ENCODE measurements at regions not wholly inside any gene's neighbourhood (a gene's known extent, or its start where the extent isn't known, plus 50 kb on each side); places are given as distances from the start of the nearest gene placed in this dataset.

DNA sequence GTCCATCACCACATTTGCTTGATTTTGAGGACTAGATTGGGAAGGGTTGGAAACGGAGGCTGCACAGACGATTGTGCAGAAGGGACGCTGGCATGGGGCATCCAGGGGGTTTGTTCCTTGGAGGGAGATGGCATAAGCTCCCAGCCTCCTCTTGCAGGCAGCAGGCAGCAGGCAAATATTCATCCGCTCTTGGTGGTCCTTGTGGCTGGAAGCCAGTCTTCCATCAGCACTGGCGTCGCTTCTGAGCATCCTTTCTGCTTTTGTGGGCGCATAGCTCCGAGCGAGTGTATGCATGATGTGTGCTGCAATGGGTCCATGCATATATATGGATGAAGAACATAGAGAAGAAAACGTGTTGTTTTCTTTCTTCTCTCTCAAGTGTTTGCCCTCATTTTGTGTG is 166.1 kb upstream of the NTM start:
- FAIRE-seq = no peak
- in situ Hi-C loops (cut with MboI) = no loop called here
- H3K9ac ChIP-seq (ENCODE audit: insufficient read depth in 1 of 2, low read depth in 2 of 2, low read length in 2 of 2) = no peak overlapping the region

DNA sequence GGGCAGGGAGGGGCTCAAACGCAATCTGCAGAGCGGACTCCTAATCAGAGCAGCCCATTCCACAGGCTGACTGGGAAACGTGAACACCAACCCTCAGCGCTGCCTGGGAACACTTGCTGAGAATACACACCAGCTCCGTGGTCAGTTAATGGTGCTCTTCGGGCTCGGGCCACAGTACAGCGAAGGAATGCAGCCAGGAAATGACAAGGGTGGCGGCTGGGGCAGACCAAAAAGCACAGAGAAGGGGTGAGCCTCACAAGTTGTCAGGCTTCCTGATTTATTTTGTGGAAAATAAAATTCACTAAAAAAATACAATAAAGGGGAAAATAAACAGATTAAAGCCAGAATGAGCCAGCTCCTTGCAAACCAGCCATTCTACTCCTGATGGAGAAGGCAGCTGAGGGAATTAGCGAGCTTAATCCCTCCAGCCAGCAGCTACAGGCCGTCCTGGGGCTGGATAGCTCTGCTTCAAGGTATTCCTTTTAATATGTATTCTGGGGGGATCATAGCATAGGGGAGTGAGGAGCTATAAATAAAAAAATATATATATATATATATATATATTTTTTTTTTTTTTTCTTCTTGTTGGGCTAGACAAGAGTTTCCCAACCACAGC is 165.5 kb upstream of the NTM start:
- CTCF ChIA-PET (ENCODE audit: low intra/inter-chr PET ratio) = no interaction called here
- in situ Hi-C loops (cut with MboI) = no loop called here
- no peaks in the 10 kb centered on the region for H3K4me1 ChIP-seq (replicated peaks in 1 of 2; ENCODE audit: control insufficient read depth in 2 of 2, insufficient read depth in 2 of 2, low read length in 2 of 2)
- no peaks in the 10 kb centered on the region; a peak in 1 of 5 replicates for H3K27me3 ChIP-seq (ENCODE audit: control insufficient read depth in 2 of 2, insufficient read depth in 2 of 2, low read length in 2 of 2)
- no peak overlapping the region for H3K27ac ChIP-seq (ENCODE audit: extremely low read depth, low read depth, low read length)
- no peak overlapping the region for H3K4me3 ChIP-seq
- no peaks in the 10 kb centered on the region for H3K9me1 ChIP-seq (ENCODE audit: control insufficient read depth, insufficient read depth, low read length)
- ATAC-seq (no peak), FAIRE-seq (no peak), DNase-seq (ENCODE audit: extremely low read depth in 1 of 4, low spot score in 3 of 4) (no peak)
- no peak overlapping the region for H2AFZ ChIP-seq (ENCODE audit: low read depth, low read length)
- H3K79me2 ChIP-seq (ENCODE audit: control insufficient read depth, insufficient read depth, low read length) = no peaks in the 10 kb centered on the region
- no peaks in the 10 kb centered on the region for H3K36me3 ChIP-seq (ENCODE audit: control insufficient read depth, insufficient read depth, low read length)
- TF ChIP-seq JUND (IDR thresholded peaks at IDR 0.05; ENCODE audit: borderline replicate concordance, low read depth, low read length) = no peak
- TF ChIP-seq JUND (tag; IDR thresholded peaks at IDR 0.05; ENCODE audit: borderline replicate concordance, low read depth, low read length) = no peak
- no peak for TF ChIP-seq ZNF408 (CRISPR knock-in tag; IDR thresholded peaks at IDR 0.05; ENCODE audit: low read depth)
- no TSS peak for BruUV-seq (replicated peaks)
- H3K9me3 ChIP-seq (replicated peaks; ENCODE audit: control insufficient read depth, insufficient read depth, low read depth, low read length) = no peaks in the 10 kb centered on the region
- WGBS (ENCODE audit: insufficient coverage, low coverage, missing lambda C conversion rate) = 0% methylated on average over 11 of the region's 11 CpGs
- no peak overlapping the region for H3K9ac ChIP-seq (ENCODE audit: insufficient read depth in 1 of 2, low read depth in 2 of 2, low read length in 2 of 2)
- no peak overlapping the region for H3K4me2 ChIP-seq (ENCODE audit: insufficient read depth, low read length)
- intact Hi-C loops (cut with micrococcal nuclease) = no loop called here
- POLR2A ChIA-PET = interaction anchor here (0.5 kb wide), 1 partner anchor 689 kb away, joined by 3 read pairs; no protein-coding TSS in a partner anchor
- no peaks in the 10 kb centered on the region for H4K20me1 ChIP-seq (replicated peaks; ENCODE audit: control insufficient read depth, insufficient read depth, low read length)

More for the DNA sequence above, 166.1 kb upstream of the NTM start:
- H4K20me1 ChIP-seq (replicated peaks; ENCODE audit: control insufficient read depth, insufficient read depth, low read length) = no peaks in the 10 kb centered on the region
- no peak overlapping the region for H2AFZ ChIP-seq (ENCODE audit: low read depth, low read length)
- no peaks in the 10 kb centered on the region for H3K9me3 ChIP-seq (replicated peaks; ENCODE audit: control insufficient read depth, insufficient read depth, low read depth, low read length)
- DNase-seq (ENCODE audit: extremely low read depth in 1 of 4, low spot score in 3 of 4) (no peak), ATAC-seq (no peak)
- no peaks in the 10 kb centered on the region for H3K4me1 ChIP-seq (replicated peaks in 1 of 2; ENCODE audit: control insufficient read depth in 2 of 2, insufficient read depth in 2 of 2, low read length in 2 of 2)
- POLR2A ChIA-PET = interaction anchor here (0.5 to 1.0 kb wide), 2 partner anchors 25 to 688 kb away, joined by 3 read pairs; no protein-coding TSS in a partner anchor
- no TSS peak for BruUV-seq (replicated peaks)
- CTCF ChIA-PET (ENCODE audit: low intra/inter-chr PET ratio) = no interaction called here
- 2% methylated on average over 10 of the region's 10 CpGs for WGBS (ENCODE audit: insufficient coverage, low coverage, missing lambda C conversion rate)
- H3K27ac ChIP-seq (ENCODE audit: extremely low read depth, low read depth, low read length) = no peak overlapping the region
- TF ChIP-seq BRD4 (IDR thresholded peaks at IDR 0.05) (no peak), FOXK1 (CRISPR knock-in tag; IDR thresholded peaks at IDR 0.05; ENCODE audit: borderline replicate concordance) (no peak)
- TF ChIP-seq, protein P1, sequence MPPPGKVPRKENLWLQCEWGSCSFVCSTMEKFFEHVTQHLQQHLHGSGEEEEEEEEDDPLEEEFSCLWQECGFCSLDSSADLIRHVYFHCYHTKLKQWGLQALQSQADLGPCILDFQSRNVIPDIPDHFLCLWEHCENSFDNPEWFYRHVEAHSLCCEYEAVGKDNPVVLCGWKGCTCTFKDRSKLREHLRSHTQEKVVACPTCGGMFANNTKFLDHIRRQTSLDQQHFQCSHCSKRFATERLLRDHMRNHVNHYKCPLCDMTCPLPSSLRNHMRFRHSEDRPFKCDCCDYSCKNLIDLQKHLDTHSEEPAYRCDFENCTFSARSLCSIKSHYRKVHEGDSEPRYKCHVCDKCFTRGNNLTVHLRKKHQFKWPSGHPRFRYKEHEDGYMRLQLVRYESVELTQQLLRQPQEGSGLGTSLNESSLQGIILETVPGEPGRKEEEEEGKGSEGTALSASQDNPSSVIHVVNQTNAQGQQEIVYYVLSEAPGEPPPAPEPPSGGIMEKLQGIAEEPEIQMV (tag; conservative IDR thresholded peaks at IDR 0.05; ENCODE audit: low read depth) = no peak
- H3K79me2 ChIP-seq (ENCODE audit: control insufficient read depth, insufficient read depth, low read length) = no peaks in the 10 kb centered on the region
- H3K9me1 ChIP-seq (ENCODE audit: control insufficient read depth, insufficient read depth, low read length) = no peaks in the 10 kb centered on the region
- no peaks in the 10 kb centered on the region for H3K36me3 ChIP-seq (ENCODE audit: control insufficient read depth, insufficient read depth, low read length)
- no peak overlapping the region for H3K4me3 ChIP-seq
- no peak overlapping the region for H3K4me2 ChIP-seq (ENCODE audit: insufficient read depth, low read length)
- H3K27me3 ChIP-seq (ENCODE audit: control insufficient read depth in 2 of 2, insufficient read depth in 2 of 2, low read length in 2 of 2) = no peaks in the 10 kb centered on the region; a peak in 1 of 5 replicates
- intact Hi-C loops (cut with micrococcal nuclease) = no loop called here

Measured in K562 (cell line).